ENCODE measurements at regions not wholly inside any gene's neighbourhood (a gene's known extent, or its start where the extent isn't known, plus 50 kb on each side); places are given as distances from the start of the nearest gene placed in this dataset.

DNA sequence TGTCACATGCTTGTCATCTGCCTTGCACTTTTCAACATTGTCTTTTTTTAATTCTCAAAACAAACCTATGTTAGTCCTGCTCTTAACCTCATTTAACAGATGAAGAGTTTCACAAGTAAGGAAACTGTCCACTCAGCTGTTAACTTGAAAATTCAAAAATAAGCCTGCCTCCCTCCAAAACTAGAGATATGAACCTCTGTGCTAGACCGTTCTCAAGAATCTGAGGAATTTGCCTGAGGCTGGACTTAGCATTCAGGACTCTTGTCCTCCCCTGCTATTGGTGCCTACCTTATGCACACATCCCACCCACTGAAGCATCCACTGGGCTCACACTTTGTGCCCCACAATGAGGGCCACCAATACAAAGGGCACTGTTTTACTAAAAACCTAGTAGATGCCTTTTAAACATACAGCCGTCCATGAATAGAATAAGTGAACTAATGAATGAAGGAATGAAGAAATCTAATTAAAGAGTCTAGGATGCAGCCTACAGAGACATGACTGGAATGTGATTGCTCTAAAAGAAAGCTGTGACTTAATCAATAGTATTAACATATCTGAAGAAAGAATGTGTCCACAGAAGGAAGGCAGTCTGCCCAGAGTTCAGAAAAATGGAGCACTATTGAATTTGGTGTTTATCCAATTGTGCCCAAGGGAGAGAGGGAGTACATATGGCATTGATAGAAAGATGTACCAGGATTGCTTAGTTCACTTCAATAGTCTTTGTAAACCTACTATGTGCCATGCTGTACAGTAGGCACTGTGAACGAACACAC lies 238.5 kb downstream of the SPTSSA start:
- Histone ChIP-seq H3K27me3 (replicated peaks) (no peaks in the 10 kb centered on the region), H3K27ac (no peak overlapping the region), H3K36me3 (replicated peaks) (no peaks in the 10 kb centered on the region), H3K4me3 (ENCODE audit: low read depth, low read length) (no peak overlapping the region)
- no peak for DNase-seq
- TF ChIP-seq, protein P1, sequence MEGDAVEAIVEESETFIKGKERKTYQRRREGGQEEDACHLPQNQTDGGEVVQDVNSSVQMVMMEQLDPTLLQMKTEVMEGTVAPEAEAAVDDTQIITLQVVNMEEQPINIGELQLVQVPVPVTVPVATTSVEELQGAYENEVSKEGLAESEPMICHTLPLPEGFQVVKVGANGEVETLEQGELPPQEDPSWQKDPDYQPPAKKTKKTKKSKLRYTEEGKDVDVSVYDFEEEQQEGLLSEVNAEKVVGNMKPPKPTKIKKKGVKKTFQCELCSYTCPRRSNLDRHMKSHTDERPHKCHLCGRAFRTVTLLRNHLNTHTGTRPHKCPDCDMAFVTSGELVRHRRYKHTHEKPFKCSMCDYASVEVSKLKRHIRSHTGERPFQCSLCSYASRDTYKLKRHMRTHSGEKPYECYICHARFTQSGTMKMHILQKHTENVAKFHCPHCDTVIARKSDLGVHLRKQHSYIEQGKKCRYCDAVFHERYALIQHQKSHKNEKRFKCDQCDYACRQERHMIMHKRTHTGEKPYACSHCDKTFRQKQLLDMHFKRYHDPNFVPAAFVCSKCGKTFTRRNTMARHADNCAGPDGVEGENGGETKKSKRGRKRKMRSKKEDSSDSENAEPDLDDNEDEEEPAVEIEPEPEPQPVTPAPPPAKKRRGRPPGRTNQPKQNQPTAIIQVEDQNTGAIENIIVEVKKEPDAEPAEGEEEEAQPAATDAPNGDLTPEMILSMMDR (IDR thresholded peaks at IDR 0.05; ENCODE audit: low read depth, low read length, missing control alignments) = no peak
- in situ Hi-C loops (cut with HindIII; ENCODE audit: low pct_ligation_motif_present, low sequenced_read_pairs) = no loop called here

DNA sequence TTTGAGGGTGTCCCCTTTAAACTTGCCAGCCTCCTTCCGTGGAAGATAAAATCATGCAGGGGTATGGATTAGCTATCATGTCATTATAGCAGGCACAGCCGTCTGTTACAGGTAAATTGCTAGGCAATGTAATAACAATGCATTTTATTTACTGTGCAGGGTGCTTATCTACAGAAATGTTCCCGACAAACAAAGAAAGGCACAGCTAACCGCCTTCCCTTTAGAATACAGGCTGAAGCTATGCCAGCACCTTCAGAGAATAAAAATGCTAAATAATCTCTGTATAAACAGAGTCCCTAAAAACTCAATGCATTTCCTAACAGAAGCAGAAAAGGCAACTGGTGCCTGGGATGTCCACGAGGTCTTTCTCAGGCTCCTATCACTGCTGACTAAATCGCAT lies 239.2 kb downstream of the SPTSSA start:
- in situ Hi-C loops (cut with HindIII; ENCODE audit: low pct_ligation_motif_present, low sequenced_read_pairs) = no loop called here
- DNase-seq = no peak
- Histone ChIP-seq H3K36me3 (replicated peaks) (no peaks in the 10 kb centered on the region), H3K4me3 (ENCODE audit: low read depth, low read length) (no peak overlapping the region), H3K27me3 (replicated peaks) (no peaks in the 10 kb centered on the region), H3K27ac (no peak overlapping the region)
- TF ChIP-seq, protein P1 (IDR thresholded peaks at IDR 0.05; ENCODE audit: low read depth, low read length, missing control alignments) = no peak

GRCh38 chr14:34222122-34222521 lies 239.9 kb downstream of the SPTSSA start:
- TF ChIP-seq, protein P1 (IDR thresholded peaks at IDR 0.05; ENCODE audit: low read depth, low read length, missing control alignments) = no peak

DNA sequence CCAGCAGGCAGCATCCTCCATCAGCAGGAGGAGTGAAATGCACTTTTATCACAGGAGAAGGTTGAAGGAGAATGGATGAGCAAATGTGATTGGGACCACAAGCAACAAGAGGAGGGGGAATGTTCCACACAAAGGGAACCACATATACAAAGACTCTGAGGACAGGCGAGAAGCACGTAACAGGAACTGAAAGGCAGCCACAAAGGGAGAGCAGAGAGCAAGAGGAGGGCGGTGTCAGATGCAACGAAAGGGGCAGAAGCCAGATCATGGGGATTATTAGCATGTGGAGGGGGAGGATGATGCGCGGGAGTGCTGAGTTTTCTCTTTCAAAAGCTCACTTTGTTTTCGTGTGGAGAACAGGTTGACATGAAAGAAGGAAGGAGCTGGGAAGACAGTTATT lies 241.1 kb downstream of the SPTSSA start:
- in situ Hi-C loops (cut with HindIII; ENCODE audit: low pct_ligation_motif_present, low sequenced_read_pairs) = no loop called here
- Histone ChIP-seq H3K36me3 (replicated peaks) (no peaks in the 10 kb centered on the region), H3K4me3 (ENCODE audit: low read depth, low read length) (no peak overlapping the region), H3K27me3 (replicated peaks) (no peaks in the 10 kb centered on the region), H3K27ac (no peak overlapping the region)
- no peak for DNase-seq
- TF ChIP-seq, protein P1 (IDR thresholded peaks at IDR 0.05; ENCODE audit: low read depth, low read length, missing control alignments) = no peak

More at GRCh38 chr14:34222122-34222521, 239.9 kb downstream of the SPTSSA start:
- no peak overlapping the region for H3K27ac ChIP-seq
- H3K4me3 ChIP-seq (ENCODE audit: low read depth, low read length) = no peak overlapping the region
- no peaks in the 10 kb centered on the region for H3K36me3 ChIP-seq (replicated peaks)
- in situ Hi-C loops (cut with HindIII; ENCODE audit: low pct_ligation_motif_present, low sequenced_read_pairs) = no loop called here
- no peak for DNase-seq
- no peaks in the 10 kb centered on the region for H3K27me3 ChIP-seq (replicated peaks)

- DNase-seq = no peak
- no peaks in the 10 kb centered on the region for H3K27me3 ChIP-seq (replicated peaks)
- H3K27ac ChIP-seq = no peak overlapping the region
- no peaks in the 10 kb centered on the region for H3K36me3 ChIP-seq (replicated peaks)
- TF ChIP-seq, protein P1 (IDR thresholded peaks at IDR 0.05; ENCODE audit: low read depth, low read length, missing control alignments) = no peak
- H3K4me3 ChIP-seq (ENCODE audit: low read depth, low read length) = no peak overlapping the region
- in situ Hi-C loops (cut with HindIII; ENCODE audit: low pct_ligation_motif_present, low sequenced_read_pairs) = no loop called here
Measured at GRCh38 chr14:34220378-34220706, 241.7 kb downstream of the SPTSSA start.

Data from brain microvascular endothelial cell (primary cell).